DOHH2 (cell line): ENCODE measurements at regions not wholly inside any gene's neighbourhood (a gene's known extent, or its start where the extent isn't known, plus 50 kb on each side); places are given as distances from the start of the nearest gene placed in this dataset.

Source experiments
- H3F3A ChIP-seq: fragments of 200-600 bp; sonication (generic), shearing (Covaris generic); 2 replicates; pipeline ENCODE4 v1.6.0; 2016; ENCODE audit warnings: antibody characterized with exemption, mild to moderate bottlenecking; ENCODE audit not compliant: control insufficient read depth, insufficient read depth
- H3K27ac ChIP-seq: fragments of 200-600 bp; sonication (generic); 2 replicates; pipeline ENCODE4 v1.5.1; 2014; ENCODE audit warnings: low read depth, mild to moderate bottlenecking, low read length, moderate library complexity
- H3K27me3 ChIP-seq: fragments of 200-600 bp; sonication (generic); 2 replicates; pipeline ENCODE4 v1.6.1; 2014; ENCODE audit warnings: mild to moderate bottlenecking, low read length, mixed read lengths; ENCODE audit not compliant: control insufficient read depth
- H3K36me3 ChIP-seq: fragments of 200-600 bp; sonication (generic); 2 replicates; pipeline ENCODE4 v1.6.1; 2014; ENCODE audit warnings: mild to moderate bottlenecking, low read length, moderate library complexity, mixed read lengths; ENCODE audit not compliant: control insufficient read depth
- H3K4me1 ChIP-seq: fragments of 200-600 bp; sonication (generic); 2 replicates; pipeline ENCODE4 v1.6.1; 2014; ENCODE audit warnings: mild to moderate bottlenecking, low read length, mixed read lengths; ENCODE audit not compliant: control insufficient read depth
- H3K4me2 ChIP-seq: fragments of 200-600 bp; sonication (generic); 2 replicates; pipeline ENCODE4 v1.6.0; 2014; ENCODE audit warnings: mild to moderate bottlenecking, low read length, moderate library complexity
- H3K4me3 ChIP-seq: fragments of 200-600 bp; sonication (generic); 2 replicates; pipeline ENCODE4 v1.5.1; 2014; ENCODE audit warnings: mild to moderate bottlenecking, low read length, mixed read lengths
- H3K79me2 ChIP-seq: fragments of 200-600 bp; sonication (generic); 2 replicates; pipeline ENCODE4 v1.6.1; 2014; ENCODE audit warnings: mild to moderate bottlenecking, low read length, mixed read lengths; ENCODE audit not compliant: control insufficient read depth
- H3K9me2 ChIP-seq: fragments of 200-600 bp; sonication (generic); replicated peaks from 2 replicates; pipeline ENCODE4 v1.6.1; 2014; ENCODE audit warnings: mild to moderate bottlenecking, low read length, mixed read lengths; ENCODE audit not compliant: control insufficient read depth
- H3K9me3 ChIP-seq: fragments of 200-600 bp; sonication (generic); 2 replicates; pipeline ENCODE4 v1.6.1; 2014; ENCODE audit warnings: antibody characterized with exemption, low read length, mixed read lengths; ENCODE audit not compliant: control insufficient read depth, insufficient read depth
- H4K20me1 ChIP-seq: fragments of 200-600 bp; sonication (generic); 2 replicates; pipeline ENCODE4 v1.6.0; 2014; ENCODE audit warnings: low read depth, mild to moderate bottlenecking, antibody characterized with exemption, low read length, moderate library complexity; ENCODE audit not compliant: control insufficient read depth, insufficient read depth
- CTCF ChIP-seq: fragments of 200-600 bp; sonication (generic); IDR thresholded peaks from one replicate; pipeline ENCODE4 v1.5.1; 2014; ENCODE audit warnings: antibody characterized with exemption, mild to moderate bottlenecking, low read depth, low read length; ENCODE audit not compliant: poor library complexity, severe bottlenecking
- EZH2phosphoT487 ChIP-seq: fragments of 200-600 bp; sonication (generic); IDR thresholded peaks from 2 replicates; pipeline ENCODE4 v1.6.1; 2017; ENCODE audit warnings: borderline replicate concordance, mild to moderate bottlenecking, antibody characterized with exemption, low read length, moderate library complexity, mixed read lengths

DNA sequence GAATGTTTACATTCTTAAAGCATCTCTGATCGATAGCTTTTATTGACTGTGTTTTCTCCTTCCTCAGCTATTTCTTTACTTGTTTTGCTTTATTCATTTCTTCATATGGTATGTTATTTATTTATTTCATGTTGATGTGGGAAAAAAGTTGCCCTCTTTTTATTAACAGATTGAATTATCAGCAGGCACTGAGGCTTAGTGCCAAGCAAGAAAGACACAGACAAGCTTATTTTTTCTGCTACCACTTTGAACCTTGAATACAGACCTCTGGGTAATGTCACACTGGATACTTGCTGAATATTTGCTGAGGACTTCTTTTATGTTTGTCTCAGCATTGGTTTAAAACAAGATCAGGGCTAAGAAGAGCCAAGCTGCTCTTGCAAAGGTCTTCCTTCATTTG, 162.0 kb upstream of the CNTN6 start:
- TF ChIP-seq CTCF (no peak), EZH2phosphoT487 (no peak)
- no peak overlapping the region for H3K27ac ChIP-seq
- no peak overlapping the region for H3K4me3 ChIP-seq
- no peaks in the 10 kb centered on the region for H3K27me3 ChIP-seq
- H3K4me2 ChIP-seq, result no peak overlapping the region
- H3K4me1 ChIP-seq, result no peaks in the 10 kb centered on the region
- no peaks in the 10 kb centered on the region for H4K20me1 ChIP-seq
- no peaks in the 10 kb centered on the region for H3K36me3 ChIP-seq
- no peaks in the 10 kb centered on the region for H3K9me2 ChIP-seq
- no peaks in the 10 kb centered on the region for H3F3A ChIP-seq
- H3K79me2 ChIP-seq, result no peaks in the 10 kb centered on the region
- H3K9me3 ChIP-seq, result no peaks in the 10 kb centered on the region

DNA sequence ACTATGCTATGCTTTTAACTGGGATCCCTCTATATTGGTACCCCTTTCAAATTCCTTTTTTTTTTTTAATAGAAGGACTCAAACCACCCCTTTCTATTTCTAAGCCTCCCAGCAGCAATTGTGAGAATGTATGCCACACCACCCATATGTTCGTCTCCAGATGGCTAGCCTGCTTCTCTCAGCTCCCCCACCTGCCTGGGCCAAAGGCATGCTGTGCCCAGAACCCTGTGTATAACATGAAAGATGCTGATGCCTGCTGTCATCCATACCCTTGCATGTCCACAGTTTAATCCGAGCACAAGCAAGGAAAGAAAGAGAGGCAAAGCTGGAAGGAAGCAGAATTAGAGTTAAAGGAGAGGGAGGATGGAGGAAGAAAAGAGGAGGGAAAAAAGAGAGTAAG, 159.5 kb upstream of the CNTN6 start:
- Histone ChIP-seq H3K4me3 (no peak overlapping the region), H3K36me3 (no peaks in the 10 kb centered on the region), H3F3A (no peaks in the 10 kb centered on the region), H3K9me2 (no peaks in the 10 kb centered on the region), H3K9me3 (no peaks in the 10 kb centered on the region; the same call in 1 of the 2 replicates), H3K4me2 (no peak overlapping the region), H3K4me1 (no peaks in the 10 kb centered on the region), H3K27me3 (no peaks in the 10 kb centered on the region), H3K27ac (no peak overlapping the region), H3K79me2 (no peaks in the 10 kb centered on the region), H4K20me1 (no peaks in the 10 kb centered on the region)
- TF ChIP-seq EZH2phosphoT487 (no peak), CTCF (no peak)

- no peaks in the 10 kb centered on the region for H3K9me2 ChIP-seq
- no peaks in the 10 kb centered on the region for H3F3A ChIP-seq
- H3K4me1 ChIP-seq, result no peaks in the 10 kb centered on the region
- H3K9me3 ChIP-seq, result no peaks in the 10 kb centered on the region
- H3K36me3 ChIP-seq, result no peaks in the 10 kb centered on the region
- H3K27me3 ChIP-seq, result no peaks in the 10 kb centered on the region
- TF ChIP-seq CTCF, result no peak
- no peak for TF ChIP-seq EZH2phosphoT487
- H3K4me2 ChIP-seq, result no peak overlapping the region
- no peaks in the 10 kb centered on the region for H4K20me1 ChIP-seq
- no peak overlapping the region for H3K27ac ChIP-seq
- H3K4me3 ChIP-seq, result no peak overlapping the region
- H3K79me2 ChIP-seq, result no peaks in the 10 kb centered on the region
Measured at GRCh38 chr3:944786-945185, 148.0 kb upstream of the CNTN6 start.

- Histone ChIP-seq H3K9me2 (no peaks in the 10 kb centered on the region), H3K27me3 (no peaks in the 10 kb centered on the region), H3K4me1 (no peaks in the 10 kb centered on the region), H3K36me3 (no peaks in the 10 kb centered on the region), H3K4me2 (no peak overlapping the region), H3K79me2 (no peaks in the 10 kb centered on the region), H3K9me3 (no peaks in the 10 kb centered on the region), H4K20me1 (no peaks in the 10 kb centered on the region), H3F3A (no peaks in the 10 kb centered on the region), H3K27ac (no peak overlapping the region), H3K4me3 (no peak overlapping the region)
- TF ChIP-seq CTCF, result no peak
- TF ChIP-seq EZH2phosphoT487, result no peak
Measured at GRCh38 chr3:945738-946137, 147.1 kb upstream of the CNTN6 start.
